OCI-LY3 (cell line): ENCODE measurements at regions not wholly inside any gene's neighbourhood (a gene's known extent, or its start where the extent isn't known, plus 50 kb on each side); places are given as distances from the start of the nearest gene placed in this dataset.

Experiments
- EZH2phosphoT487 ChIP-seq: fragments of 200-600 bp; shearing (Covaris generic); IDR thresholded peaks from 2 replicates; pipeline ENCODE4 v1.6.1; 2018; ENCODE audit warnings: antibody characterized with exemption, mixed run types, low read depth
- TF ChIP-seq, protein P1 (sequence below): fragments of 200-600, 300-600 bp; sonication (generic); IDR thresholded peaks from 2 replicates; pipeline ENCODE4 v1.5.1; 2014; ENCODE audit warnings: antibody characterized with exemption, low read length, low read depth

DNA sequence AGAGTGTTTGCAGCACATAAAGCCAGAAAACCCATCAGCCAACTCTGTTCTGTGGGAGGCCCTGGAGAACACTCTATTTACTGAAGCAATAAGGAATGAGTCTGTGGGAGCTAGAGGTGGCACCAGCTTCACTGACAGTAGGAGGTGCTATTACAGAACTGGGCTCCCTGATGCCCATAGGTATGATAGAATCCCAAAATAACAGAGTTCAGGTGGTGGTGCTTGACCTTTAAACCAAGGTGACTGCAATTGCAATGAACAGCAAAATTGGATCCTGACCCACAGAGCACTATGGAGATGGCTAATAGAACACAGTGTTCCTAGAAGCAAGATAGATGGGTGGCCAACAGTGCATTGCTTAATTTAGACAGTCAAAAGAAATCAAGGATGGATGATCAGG lies 95.4 kb upstream of the RNU6-1 start:
- TF ChIP-seq, protein P1, sequence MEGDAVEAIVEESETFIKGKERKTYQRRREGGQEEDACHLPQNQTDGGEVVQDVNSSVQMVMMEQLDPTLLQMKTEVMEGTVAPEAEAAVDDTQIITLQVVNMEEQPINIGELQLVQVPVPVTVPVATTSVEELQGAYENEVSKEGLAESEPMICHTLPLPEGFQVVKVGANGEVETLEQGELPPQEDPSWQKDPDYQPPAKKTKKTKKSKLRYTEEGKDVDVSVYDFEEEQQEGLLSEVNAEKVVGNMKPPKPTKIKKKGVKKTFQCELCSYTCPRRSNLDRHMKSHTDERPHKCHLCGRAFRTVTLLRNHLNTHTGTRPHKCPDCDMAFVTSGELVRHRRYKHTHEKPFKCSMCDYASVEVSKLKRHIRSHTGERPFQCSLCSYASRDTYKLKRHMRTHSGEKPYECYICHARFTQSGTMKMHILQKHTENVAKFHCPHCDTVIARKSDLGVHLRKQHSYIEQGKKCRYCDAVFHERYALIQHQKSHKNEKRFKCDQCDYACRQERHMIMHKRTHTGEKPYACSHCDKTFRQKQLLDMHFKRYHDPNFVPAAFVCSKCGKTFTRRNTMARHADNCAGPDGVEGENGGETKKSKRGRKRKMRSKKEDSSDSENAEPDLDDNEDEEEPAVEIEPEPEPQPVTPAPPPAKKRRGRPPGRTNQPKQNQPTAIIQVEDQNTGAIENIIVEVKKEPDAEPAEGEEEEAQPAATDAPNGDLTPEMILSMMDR = no peak; the same call in 1 of the 2 replicates
- TF ChIP-seq EZH2phosphoT487 = no peak
